GM03348 (cell line): ENCODE measurements at regions not wholly inside any gene's neighbourhood (a gene's known extent, or its start where the extent isn't known, plus 50 kb on each side); places are given as distances from the start of the nearest gene placed in this dataset.

Experiments
- DNase-seq: peaks from one replicate; pipeline ENCODE4 v3.0.0; 2012; ENCODE audit warnings: low spot score

DNA sequence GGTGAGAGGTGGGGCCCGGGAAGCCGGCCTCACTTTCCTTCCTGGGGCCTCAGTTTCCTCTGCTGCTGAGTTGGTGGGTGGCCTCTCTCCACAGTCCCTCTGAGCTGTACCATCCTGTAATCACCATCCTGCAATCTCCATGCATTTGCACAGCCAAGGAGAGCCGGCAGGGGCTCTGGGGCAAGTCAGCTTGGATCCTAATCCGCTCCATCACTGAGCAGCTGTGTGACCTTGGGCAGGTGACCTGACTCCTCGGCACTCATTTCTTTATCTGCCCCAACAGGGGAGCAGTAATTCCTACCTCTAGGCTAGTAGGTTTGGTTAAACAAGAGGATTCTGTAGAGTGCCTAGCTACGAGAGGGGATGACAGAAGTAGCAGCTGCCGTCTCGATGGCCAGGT lies 88.2 kb upstream of the ZNF618 start:
- DNase-seq = no peak

DNA sequence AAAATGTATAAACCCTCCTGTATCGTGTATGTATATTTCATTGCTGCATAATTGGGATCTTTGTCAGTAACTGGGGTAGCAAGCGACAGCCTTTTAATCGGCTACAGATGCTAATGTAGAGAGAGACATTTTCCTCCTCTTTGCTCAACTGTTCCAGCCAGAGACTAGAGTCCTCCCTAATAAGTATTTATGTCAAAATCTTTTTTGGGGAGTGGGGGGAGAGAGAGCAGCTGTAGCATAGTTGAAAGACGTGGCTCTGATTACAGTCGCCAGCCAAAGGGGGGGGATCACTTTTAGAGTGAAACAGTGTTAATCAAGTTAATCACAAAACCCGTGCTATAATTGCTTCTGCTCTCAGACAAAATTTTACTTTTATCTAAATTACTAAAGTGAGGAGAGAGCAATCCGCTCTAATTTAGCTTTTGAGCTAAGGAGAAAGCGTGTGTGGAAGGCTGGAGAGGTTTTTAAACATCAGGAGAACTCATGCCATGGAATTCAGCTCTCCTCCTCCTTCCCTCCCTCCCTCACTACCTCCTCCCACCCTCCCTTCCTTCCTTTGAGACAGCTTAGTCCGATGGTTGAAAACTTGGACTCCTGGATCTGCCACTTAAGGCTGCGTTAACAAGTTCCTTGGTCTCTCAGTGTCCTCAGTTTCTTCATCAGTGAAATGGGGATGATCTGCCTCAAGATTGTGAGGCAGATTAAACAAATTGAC lies 87.3 kb upstream of the ZNF618 start:
- no peak for DNase-seq

- DNase-seq = no peak
Observed at GRCh38 chr9:113790093-113790492, 86.0 kb upstream of the ZNF618 start.

DNA sequence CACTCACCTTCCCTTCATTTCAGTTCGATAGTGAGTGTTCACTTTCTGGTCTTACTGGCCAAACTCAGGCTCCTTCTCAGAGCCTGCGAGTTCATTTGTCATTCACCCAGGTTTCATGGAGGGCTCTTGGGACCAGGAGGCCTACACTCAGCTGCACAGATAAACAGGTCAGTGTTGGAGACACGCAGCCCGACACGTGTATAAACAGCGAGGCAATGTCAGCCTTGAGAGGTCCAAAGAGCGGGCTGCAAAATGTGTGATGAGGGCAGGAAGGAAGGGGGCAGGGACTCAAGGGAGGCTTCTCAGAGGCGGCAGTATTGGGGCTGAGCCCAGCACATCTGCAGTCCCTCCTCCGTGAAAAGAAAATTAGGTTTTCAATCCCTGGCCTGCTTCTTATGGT lies 82.6 kb upstream of the ZNF618 start:
- no peak for DNase-seq

GRCh38 chr9:113794721-113795120 lies 81.4 kb upstream of the ZNF618 start:
- DNase-seq = no peak

GRCh38 chr9:113795811-113796392 lies 80.2 kb upstream of the ZNF618 start:
- no peak for DNase-seq

- no peak for DNase-seq
Observed at GRCh38 chr9:113796646-113797426, 79.3 kb upstream of the ZNF618 start.

GRCh38 chr9:113798062-113799030 lies 77.8 kb upstream of the ZNF618 start:
- no peak for DNase-seq

GRCh38 chr9:113800276-113800675 lies 75.8 kb upstream of the ZNF618 start:
- no peak for DNase-seq

- DNase-seq = no peak
Observed at GRCh38 chr9:113803811-113804589, 72.1 kb upstream of the ZNF618 start.

DNA sequence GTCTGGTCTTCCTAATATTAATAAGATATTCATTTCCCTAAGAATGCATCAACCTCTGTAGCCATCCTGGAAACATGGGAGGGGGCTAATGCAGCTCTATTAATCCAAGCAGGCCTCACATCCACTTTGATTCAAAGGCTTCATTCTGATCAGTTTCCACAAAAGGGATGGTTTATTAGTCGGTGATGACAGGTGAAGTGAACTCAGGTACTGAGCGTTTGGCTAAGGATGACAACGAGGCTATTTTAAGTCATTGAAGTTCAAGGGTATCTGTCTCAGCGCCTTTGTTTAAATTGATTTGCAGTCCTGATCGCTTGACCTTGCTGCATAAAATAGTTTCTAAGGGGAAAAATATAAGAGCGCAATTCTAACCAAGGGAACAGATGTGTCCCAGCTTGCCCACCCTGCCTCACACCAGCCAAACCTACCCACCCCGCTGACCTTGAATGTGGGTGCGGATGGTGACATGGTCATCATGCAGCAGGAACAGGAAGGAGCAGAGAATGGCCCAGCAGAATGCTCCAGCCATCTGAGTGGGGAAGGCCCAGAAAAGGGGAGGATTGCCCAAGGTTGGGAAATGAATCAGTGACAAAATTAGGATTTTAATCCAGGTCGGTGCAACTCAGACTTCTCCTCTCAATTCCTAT lies 70.5 kb upstream of the ZNF618 start:
- no peak for DNase-seq

GRCh38 chr9:113807173-113808061 lies 68.7 kb upstream of the ZNF618 start:
- DNase-seq = peak; percentile 88

DNA sequence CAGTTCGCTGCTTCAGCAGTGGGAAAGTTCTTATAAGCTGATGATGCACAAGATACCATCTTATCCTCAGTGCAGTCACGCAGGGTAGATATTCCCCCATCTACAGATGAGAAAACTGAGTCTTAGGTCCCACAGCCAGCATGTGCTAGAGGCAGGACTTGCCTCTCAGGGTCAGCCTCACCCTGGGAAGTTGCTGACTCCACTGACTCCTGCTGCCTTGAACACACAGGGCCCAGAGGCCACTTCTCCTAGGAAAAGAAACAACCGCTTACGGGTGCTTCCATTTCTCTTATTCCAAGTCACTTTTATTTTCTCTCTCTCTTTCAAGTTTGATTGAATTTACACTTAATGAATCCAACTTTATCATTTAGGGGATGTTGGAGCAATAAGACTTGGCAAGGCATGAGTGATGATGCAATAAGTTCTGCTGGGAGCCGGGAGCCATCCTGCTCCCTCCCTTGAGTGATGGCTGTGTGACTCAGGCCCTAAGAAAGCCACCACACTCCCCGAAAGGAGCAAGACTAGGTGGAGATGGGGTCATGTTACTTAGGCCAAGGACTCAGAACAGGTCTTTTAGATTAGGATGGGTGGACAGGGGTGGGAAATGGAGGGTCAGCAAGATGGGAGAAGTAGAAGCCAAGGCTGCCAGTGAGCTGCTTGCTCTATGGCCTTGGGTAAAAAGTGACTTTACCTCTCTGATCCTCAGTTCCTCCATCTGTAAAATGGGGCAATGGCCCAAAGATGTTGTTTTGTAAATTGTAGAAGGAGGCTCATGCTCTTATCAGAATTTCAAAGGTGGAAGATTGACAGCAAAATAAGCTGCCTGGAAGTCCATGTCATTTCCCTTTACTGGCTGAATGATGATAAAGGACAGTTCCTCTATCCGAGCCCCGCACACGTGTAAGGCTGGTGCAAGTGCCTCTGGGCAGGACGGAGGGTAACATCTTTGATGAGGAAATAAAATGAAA lies 67.4 kb upstream of the ZNF618 start:
- peak; percentile 79 for DNase-seq

DNA sequence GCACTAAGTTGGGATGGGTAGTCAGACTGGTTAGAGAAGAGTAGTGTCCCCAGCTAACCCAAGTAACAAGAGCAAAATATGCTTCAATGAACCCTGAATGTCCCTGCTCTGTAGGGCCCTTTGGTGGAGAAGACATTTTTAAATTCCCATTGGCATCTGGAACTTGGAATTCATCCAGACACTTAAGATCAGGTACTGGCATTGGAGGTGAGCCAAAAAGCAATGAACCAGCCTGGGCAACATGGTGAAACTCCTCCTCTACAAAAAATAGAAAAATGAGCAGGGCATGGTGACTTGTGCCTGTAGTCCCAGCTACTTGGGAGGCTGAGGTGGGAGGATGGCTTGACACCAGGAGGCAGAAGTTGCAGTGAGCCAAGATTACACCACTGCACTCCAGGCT lies 58.9 kb upstream of the ZNF618 start:
- DNase-seq = no peak

GRCh38 chr9:113818391-113818790 lies 57.7 kb upstream of the ZNF618 start:
- no peak for DNase-seq

DNA sequence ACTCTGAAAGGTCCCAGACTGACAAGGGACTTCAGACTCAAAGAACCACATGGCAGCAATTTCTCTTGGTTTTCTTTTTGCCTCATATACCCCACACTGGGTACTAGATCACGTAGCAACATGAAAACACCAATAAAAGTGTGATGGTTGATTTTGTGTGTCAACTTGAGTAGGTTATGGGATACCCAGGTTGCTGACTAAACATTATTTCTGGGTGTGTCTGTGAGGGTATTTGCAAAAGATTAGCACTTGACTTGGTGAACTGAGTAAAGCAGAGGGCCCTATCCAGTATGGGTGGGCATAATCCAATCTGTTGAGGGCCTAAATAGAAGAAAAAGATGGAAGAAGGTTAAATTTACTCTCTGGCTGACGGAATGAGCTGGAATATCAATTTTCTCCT lies 53.8 kb upstream of the ZNF618 start:
- DNase-seq = no peak

DNA sequence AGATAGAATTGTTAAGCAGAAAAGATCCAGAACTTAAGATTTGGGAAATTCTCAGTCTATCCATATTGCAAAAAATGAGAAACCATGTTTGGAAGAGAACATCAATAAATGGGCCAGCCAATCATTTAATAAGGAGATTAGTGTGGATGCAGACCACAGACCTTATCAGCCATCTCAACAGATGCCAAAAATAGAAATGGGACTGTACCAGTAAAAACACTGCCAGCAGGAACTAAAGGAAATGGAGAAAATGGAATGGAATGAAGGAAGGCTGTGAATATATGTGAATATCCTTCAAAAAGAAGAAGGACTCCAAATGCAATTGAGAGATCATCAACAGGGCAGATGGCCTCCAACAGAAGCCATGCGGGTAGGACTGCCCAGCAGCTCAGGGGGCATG lies 52.7 kb upstream of the ZNF618 start:
- no peak for DNase-seq
